NOMO-1 (cell line): ENCODE measurements at regions not wholly inside any gene's neighbourhood (a gene's known extent, or its start where the extent isn't known, plus 50 kb on each side); places are given as distances from the start of the nearest gene placed in this dataset.
"Not testable (repeated sequence)": the region's sequence is repeated elsewhere in the genome, so short reads cannot be mapped to it uniquely, and the experiment has no call there.

Source experiments
- DNase-seq, 2 experiments: peaks; one replicate each; lab custom pipeline; 2025; ENCODE audit not compliant: unreplicated experiment in 2 of 2; lab: John Stamatoyannopoulos, UW

- no peak for DNase-seq
Measured at GRCh38 chr3:94314218-94314883, 251.5 kb downstream of the NSUN3 start.

- no peak for DNase-seq
Measured at GRCh38 chr3:94317017-94317416, 254.2 kb downstream of the NSUN3 start.

GRCh38 chr3:94323596-94323995, 260.7 kb downstream of the NSUN3 start:
- DNase-seq: no peak

- DNase-seq: no peak
Measured at GRCh38 chr3:94331831-94332230, 269.0 kb downstream of the NSUN3 start.

GRCh38 chr3:94336046-94336753, 273.3 kb downstream of the NSUN3 start:
- DNase-seq: no peak

- no peak for DNase-seq
Measured at GRCh38 chr3:94345101-94345500, 282.2 kb downstream of the NSUN3 start.

GRCh38 chr3:94349310-94349878, 286.5 kb downstream of the NSUN3 start:
- no peak for DNase-seq

- DNase-seq: no peak
Measured at GRCh38 chr3:94356581-94356980, 293.7 kb downstream of the NSUN3 start.

- DNase-seq: no peak
Measured at GRCh38 chr3:94359996-94360395, 297.1 kb downstream of the NSUN3 start.

GRCh38 chr3:94360987-94361386, 298.1 kb downstream of the NSUN3 start:
- no peak for DNase-seq

GRCh38 chr3:94362393-94362792, 299.5 kb downstream of the NSUN3 start:
- DNase-seq: no peak

GRCh38 chr3:94365006-94365405, 302.1 kb downstream of the NSUN3 start:
- no peak for DNase-seq

GRCh38 chr3:94372026-94372425, 309.2 kb downstream of the NSUN3 start:
- no peak for DNase-seq

GRCh38 chr3:94373456-94373855, 310.6 kb downstream of the NSUN3 start:
- no peak for DNase-seq

GRCh38 chr3:94374439-94375161, 311.7 kb downstream of the NSUN3 start:
- DNase-seq: no peak

GRCh38 chr3:94377123-94377696, 314.3 kb downstream of the NSUN3 start:
- not testable (repeated sequence) for DNase-seq

GRCh38 chr3:94377863-94378262, 315.0 kb downstream of the NSUN3 start:
- DNase-seq: not testable (repeated sequence)

- no peak for DNase-seq
Measured at GRCh38 chr3:94378322-94378721, 315.5 kb downstream of the NSUN3 start.

- DNase-seq: no peak
Measured at GRCh38 chr3:94379264-94379663, 316.4 kb downstream of the NSUN3 start.

- DNase-seq: no peak
Measured at GRCh38 chr3:94394885-94395284, 332.0 kb downstream of the NSUN3 start.

GRCh38 chr3:94395851-94396250, 333.0 kb downstream of the NSUN3 start:
- no peak for DNase-seq
